Neural cell (in vitro differentiated cells): ENCODE measurements at regions not wholly inside any gene's neighbourhood (a gene's known extent, or its start where the extent isn't known, plus 50 kb on each side); places are given as distances from the start of the nearest gene placed in this dataset.

Experiments used
- H2AFZ ChIP-seq: fragments of 200-600, 300-800 bp; sonication (generic), shearing (Covaris generic); 2 replicates; pipeline ENCODE4 v1.6.0; 2014; ENCODE audit warnings: low read depth, mild to moderate bottlenecking, antibody characterized with exemption, low read length, moderate library complexity
- H3F3A ChIP-seq: fragments of 200-600 bp; shearing (Covaris generic); 2 replicates; pipeline ENCODE4 v1.6.1; 2016; ENCODE audit warnings: mild to moderate bottlenecking, moderate library complexity, mixed read lengths, antibody characterized with exemption, low read length; ENCODE audit not compliant: insufficient read depth, poor library complexity, severe bottlenecking
- H3K27ac ChIP-seq: fragments of 200-600, 300-800 bp; sonication (generic), shearing (Covaris generic); 2 replicates; pipeline ENCODE4 v1.5.1; 2014; ENCODE audit warnings: mild to moderate bottlenecking, low read length, moderate library complexity
- H3K27me3 ChIP-seq: fragments of 300-800, 200-600 bp; sonication (generic), shearing (Covaris generic); 2 replicates; pipeline ENCODE4 v1.6.0; 2014; ENCODE audit warnings: mild to moderate bottlenecking, low read depth, low read length, moderate library complexity; ENCODE audit not compliant: insufficient read depth
- H3K36me3 ChIP-seq: fragments of 300-800, 200-600 bp; sonication (generic), shearing (Covaris generic); 2 replicates; pipeline ENCODE4 v1.5.1; 2014; ENCODE audit warnings: mild to moderate bottlenecking, antibody characterized with exemption, low read length, moderate library complexity; ENCODE audit not compliant: insufficient read depth
- H3K4me2 ChIP-seq: fragments of 300-800, 200-600 bp; sonication (generic), shearing (Covaris generic); 2 replicates; pipeline ENCODE4 v1.6.0; 2014; ENCODE audit warnings: mild to moderate bottlenecking, low read length
- H3K4me3 ChIP-seq: fragments of 300-800, 200-600 bp; sonication (generic), shearing (Covaris generic); 2 replicates; pipeline ENCODE4 v1.5.1; 2014; ENCODE audit warnings: mild to moderate bottlenecking, low read length, moderate library complexity
- H3K79me2 ChIP-seq: fragments of 200-600 bp; shearing (Covaris generic); replicated peaks from 2 replicates; pipeline ENCODE4 v1.6.0; 2014; ENCODE audit warnings: mild to moderate bottlenecking, low read length, moderate library complexity; ENCODE audit not compliant: insufficient read depth
- H3K9ac ChIP-seq: fragments of 300-800, 200-600 bp; sonication (generic), shearing (Covaris generic); 2 replicates; pipeline ENCODE4 v1.6.1; 2016; ENCODE audit warnings: mild to moderate bottlenecking, low read length, mixed read lengths
- H3K9me2 ChIP-seq: fragments of 200-600 bp; shearing (Covaris generic); 2 replicates; pipeline ENCODE4 v1.6.1; 2016; ENCODE audit warnings: mild to moderate bottlenecking, low read length, mixed read lengths; ENCODE audit not compliant: insufficient read depth
- H3K9me3 ChIP-seq: fragments of 200-600, 300-800 bp; sonication (generic), shearing (Covaris generic); 2 replicates; pipeline ENCODE4 v1.6.1; 2016; ENCODE audit warnings: mild to moderate bottlenecking, mixed run types, low read length, moderate library complexity, mixed read lengths
- H4K20me1 ChIP-seq: fragments of 200-600 bp; shearing (Covaris generic); 2 replicates; pipeline ENCODE4 v1.6.1; 2016; ENCODE audit warnings: mild to moderate bottlenecking, mixed run types; ENCODE audit not compliant: insufficient read depth
- EP300 ChIP-seq: fragments of 450-650 bp; conservative IDR thresholded peaks from 2 replicates; pipeline ENCODE4 v1.6.1; 2014; ENCODE audit warnings: antibody characterized with exemption, mild to moderate bottlenecking, moderate library complexity; ENCODE audit not compliant: poor library complexity, severe bottlenecking
- EZH2 ChIP-seq: fragments of 200-600, 300-800 bp; shearing (Covaris generic), sonication (generic); IDR thresholded peaks from 2 replicates; pipeline ENCODE4 v1.6.1; 2014; ENCODE audit warnings: antibody characterized with exemption, low read length, borderline replicate concordance, mild to moderate bottlenecking; ENCODE audit not compliant: insufficient read depth, poor library complexity, severe bottlenecking
- MXI1 ChIP-seq: fragments of 450-650 bp; conservative IDR thresholded peaks from 2 replicates; pipeline ENCODE4 v1.6.1; 2014; ENCODE audit warnings: antibody characterized with exemption, mild to moderate bottlenecking; ENCODE audit not compliant: poor library complexity, severe bottlenecking
- POLR2AphosphoS5 ChIP-seq: IDR thresholded peaks from 2 replicates; pipeline ENCODE4 v1.6.1; 2012
- RAD21 ChIP-seq: fragments of 450-650 bp; conservative IDR thresholded peaks from 2 replicates; pipeline ENCODE4 v1.6.1; 2014; ENCODE audit warnings: antibody characterized with exemption, mild to moderate bottlenecking, moderate library complexity
- REST ChIP-seq: IDR thresholded peaks from 2 replicates; pipeline ENCODE4 v1.6.1; 2012; ENCODE audit warnings: borderline replicate concordance
- SMC3 ChIP-seq: fragments of 450-650 bp; conservative IDR thresholded peaks from 2 replicates; pipeline ENCODE4 v1.6.1; 2014; ENCODE audit warnings: antibody characterized with exemption, mild to moderate bottlenecking, moderate library complexity; ENCODE audit not compliant: poor library complexity
- TAF1 ChIP-seq: IDR thresholded peaks from 2 replicates; pipeline ENCODE4 v1.6.1; 2012; ENCODE audit warnings: low read depth
- TF ChIP-seq, protein P1 (sequence below): fragments of 450-650 bp; IDR thresholded peaks from 2 replicates; pipeline ENCODE4 v1.5.1; 2014; ENCODE audit warnings: antibody characterized with exemption, mild to moderate bottlenecking, moderate library complexity; ENCODE audit not compliant: poor library complexity, severe bottlenecking

GRCh38 chr4:32562010-32562409 is 1841.8 kb downstream of the PCDH7 start:
- no peak overlapping the region for H3K4me3 ChIP-seq
- no peaks in the 10 kb centered on the region for H3K9me3 ChIP-seq
- H3K9me2 ChIP-seq: no peaks in the 10 kb centered on the region
- no peaks in the 10 kb centered on the region for H3K36me3 ChIP-seq
- H3K27me3 ChIP-seq: no peaks in the 10 kb centered on the region
- no peak overlapping the region for H3K27ac ChIP-seq
- no peak overlapping the region for H3K9ac ChIP-seq
- no peaks in the 10 kb centered on the region for H3K79me2 ChIP-seq
- no peak overlapping the region for H2AFZ ChIP-seq
- H3F3A ChIP-seq: no peaks in the 10 kb centered on the region
- TF ChIP-seq TAF1: no peak
- TF ChIP-seq REST: no peak
- TF ChIP-seq, protein P1, sequence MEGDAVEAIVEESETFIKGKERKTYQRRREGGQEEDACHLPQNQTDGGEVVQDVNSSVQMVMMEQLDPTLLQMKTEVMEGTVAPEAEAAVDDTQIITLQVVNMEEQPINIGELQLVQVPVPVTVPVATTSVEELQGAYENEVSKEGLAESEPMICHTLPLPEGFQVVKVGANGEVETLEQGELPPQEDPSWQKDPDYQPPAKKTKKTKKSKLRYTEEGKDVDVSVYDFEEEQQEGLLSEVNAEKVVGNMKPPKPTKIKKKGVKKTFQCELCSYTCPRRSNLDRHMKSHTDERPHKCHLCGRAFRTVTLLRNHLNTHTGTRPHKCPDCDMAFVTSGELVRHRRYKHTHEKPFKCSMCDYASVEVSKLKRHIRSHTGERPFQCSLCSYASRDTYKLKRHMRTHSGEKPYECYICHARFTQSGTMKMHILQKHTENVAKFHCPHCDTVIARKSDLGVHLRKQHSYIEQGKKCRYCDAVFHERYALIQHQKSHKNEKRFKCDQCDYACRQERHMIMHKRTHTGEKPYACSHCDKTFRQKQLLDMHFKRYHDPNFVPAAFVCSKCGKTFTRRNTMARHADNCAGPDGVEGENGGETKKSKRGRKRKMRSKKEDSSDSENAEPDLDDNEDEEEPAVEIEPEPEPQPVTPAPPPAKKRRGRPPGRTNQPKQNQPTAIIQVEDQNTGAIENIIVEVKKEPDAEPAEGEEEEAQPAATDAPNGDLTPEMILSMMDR: no peak
- TF ChIP-seq RAD21: no peak
- TF ChIP-seq EP300: no peak
- TF ChIP-seq POLR2AphosphoS5: no peak
- TF ChIP-seq EZH2: no peak
- TF ChIP-seq MXI1: no peak
- no peak for TF ChIP-seq SMC3
- H4K20me1 ChIP-seq: no peaks in the 10 kb centered on the region
- H3K4me2 ChIP-seq: no peak overlapping the region

GRCh38 chr4:32564626-32565025 is 1844.5 kb downstream of the PCDH7 start:
- no peaks in the 10 kb centered on the region for H3K79me2 ChIP-seq
- no peaks in the 10 kb centered on the region for H3K27me3 ChIP-seq
- no peak overlapping the region for H2AFZ ChIP-seq
- H3K9me3 ChIP-seq: no peaks in the 10 kb centered on the region
- no peak overlapping the region for H3K4me2 ChIP-seq
- no peaks in the 10 kb centered on the region for H3K9me2 ChIP-seq
- no peak overlapping the region for H3K9ac ChIP-seq
- TF ChIP-seq, protein P1: no peak
- TF ChIP-seq EP300 (no peak), SMC3 (no peak), REST (no peak), EZH2 (no peak), POLR2AphosphoS5 (no peak)
- no peaks in the 10 kb centered on the region for H4K20me1 ChIP-seq
- no peaks in the 10 kb centered on the region for H3F3A ChIP-seq
- H3K27ac ChIP-seq: no peak overlapping the region
- no peak overlapping the region for H3K4me3 ChIP-seq
- no peaks in the 10 kb centered on the region for H3K36me3 ChIP-seq
